ENCODE measurements at regions not wholly inside any gene's neighbourhood (a gene's known extent, or its start where the extent isn't known, plus 50 kb on each side); places are given as distances from the start of the nearest gene placed in this dataset.

- Mint-ChIP-seq H3K27me3 (no peaks in the 10 kb centered on the region), H3K4me1 (no peaks in the 10 kb centered on the region), H3K4me3 (no peak overlapping the region), H3K36me3 (no peaks in the 10 kb centered on the region), H3K27ac (no peak overlapping the region), H3K9me3 (peaks cover 0 to 5% (median 0%) of the 10 kb centered on the region in 7 donors)
- Histone ChIP-seq H3K27me3 (ENCODE audit: control insufficient read depth, insufficient read depth, low read length) (no peaks in the 10 kb centered on the region), H3K9me3 (ENCODE audit: control insufficient read depth in 2 of 2, low read length in 2 of 2) (no peaks in the 10 kb centered on the region), H3K27ac (ENCODE audit: insufficient read depth, low read length, poor library complexity, severe bottlenecking) (no peak overlapping the region), H3K4me3 (ENCODE audit: low read depth, low read length) (no peak overlapping the region), H3K36me3 (ENCODE audit: control insufficient read depth, insufficient read depth, low read length) (no peaks in the 10 kb centered on the region), H3K4me1 (ENCODE audit: control insufficient read depth, insufficient read depth, low read length, poor library complexity, severe bottlenecking) (no peaks in the 10 kb centered on the region)
- ATAC-seq (ENCODE audit: low read depth in 2 of 2), result no peak
- no peak for DNase-seq
Observed at GRCh38 chr6:74100719-74101287, 404.8 kb downstream of the CD109 start.

GRCh38 chr6:74096329-74096728 lies 400.3 kb downstream of the CD109 start:
- Mint-ChIP-seq H3K9me3 (peaks cover 0 to 4% (median 0%) of the 10 kb centered on the region in 7 donors), H3K27me3 (no peaks in the 10 kb centered on the region), H3K27ac (no peak overlapping the region), H3K4me1 (no peaks in the 10 kb centered on the region), H3K4me3 (no peak overlapping the region), H3K36me3 (no peaks in the 10 kb centered on the region)
- H3K27me3 ChIP-seq (ENCODE audit: control insufficient read depth, insufficient read depth, low read length), result no peaks in the 10 kb centered on the region
- no peaks in the 10 kb centered on the region for H3K9me3 ChIP-seq (ENCODE audit: control insufficient read depth in 2 of 2, low read length in 2 of 2)
- H3K36me3 ChIP-seq (ENCODE audit: control insufficient read depth, insufficient read depth, low read length), result no peaks in the 10 kb centered on the region
- no peak overlapping the region for H3K4me3 ChIP-seq (ENCODE audit: low read depth, low read length)
- no peaks in the 10 kb centered on the region for H3K4me1 ChIP-seq (ENCODE audit: control insufficient read depth, insufficient read depth, low read length, poor library complexity, severe bottlenecking)
- ATAC-seq (ENCODE audit: low read depth in 2 of 2), result no peak
- no peak overlapping the region for H3K27ac ChIP-seq (ENCODE audit: insufficient read depth, low read length, poor library complexity, severe bottlenecking)
- DNase-seq, result no peak

GRCh38 chr6:74093361-74093760 lies 397.4 kb downstream of the CD109 start:
- H3K27ac Mint-ChIP-seq, result no peak overlapping the region
- Histone ChIP-seq H3K36me3 (ENCODE audit: control insufficient read depth, insufficient read depth, low read length) (no peaks in the 10 kb centered on the region), H3K4me3 (ENCODE audit: low read depth, low read length) (no peak overlapping the region), H3K27ac (ENCODE audit: insufficient read depth, low read length, poor library complexity, severe bottlenecking) (no peak overlapping the region), H3K9me3 (ENCODE audit: control insufficient read depth in 2 of 2, low read length in 2 of 2) (no peaks in the 10 kb centered on the region), H3K27me3 (ENCODE audit: control insufficient read depth, insufficient read depth, low read length) (no peaks in the 10 kb centered on the region), H3K4me1 (ENCODE audit: control insufficient read depth, insufficient read depth, low read length, poor library complexity, severe bottlenecking) (no peaks in the 10 kb centered on the region)
- no peaks in the 10 kb centered on the region for H3K36me3 Mint-ChIP-seq
- ATAC-seq (ENCODE audit: low read depth in 2 of 2) (no peak), DNase-seq (no peak)
- peaks cover 0 to 4% (median 0%) of the 10 kb centered on the region in 7 donors for H3K9me3 Mint-ChIP-seq
- no peaks in the 10 kb centered on the region for H3K4me1 Mint-ChIP-seq
- peaks cover 8% of the 10 kb centered on the region for H3K27me3 Mint-ChIP-seq
- H3K4me3 Mint-ChIP-seq, result no peak overlapping the region

- Mint-ChIP-seq H3K27ac (no peak overlapping the region), H3K27me3 (peaks cover 8% of the 10 kb centered on the region), H3K9me3 (peaks cover 0 to 4% (median 0%) of the 10 kb centered on the region in 7 donors), H3K4me1 (no peaks in the 10 kb centered on the region), H3K36me3 (no peaks in the 10 kb centered on the region), H3K4me3 (no peak overlapping the region)
- DNase-seq (no peak), ATAC-seq (ENCODE audit: low read depth in 2 of 2) (no peak)
- Histone ChIP-seq H3K36me3 (ENCODE audit: control insufficient read depth, insufficient read depth, low read length) (no peaks in the 10 kb centered on the region), H3K27ac (ENCODE audit: insufficient read depth, low read length, poor library complexity, severe bottlenecking) (no peak overlapping the region), H3K4me3 (ENCODE audit: low read depth, low read length) (no peak overlapping the region), H3K27me3 (ENCODE audit: control insufficient read depth, insufficient read depth, low read length) (no peaks in the 10 kb centered on the region), H3K4me1 (ENCODE audit: control insufficient read depth, insufficient read depth, low read length, poor library complexity, severe bottlenecking) (no peaks in the 10 kb centered on the region), H3K9me3 (ENCODE audit: control insufficient read depth in 2 of 2, low read length in 2 of 2) (no peaks in the 10 kb centered on the region)
Observed at GRCh38 chr6:74091794-74092157, 395.8 kb downstream of the CD109 start.

GRCh38 chr6:74091136-74091793 lies 395.3 kb downstream of the CD109 start:
- Histone ChIP-seq H3K27ac (ENCODE audit: insufficient read depth, low read length, poor library complexity, severe bottlenecking) (no peak overlapping the region), H3K4me1 (ENCODE audit: control insufficient read depth, insufficient read depth, low read length, poor library complexity, severe bottlenecking) (no peaks in the 10 kb centered on the region), H3K27me3 (ENCODE audit: control insufficient read depth, insufficient read depth, low read length) (no peaks in the 10 kb centered on the region), H3K4me3 (ENCODE audit: low read depth, low read length) (no peak overlapping the region), H3K36me3 (ENCODE audit: control insufficient read depth, insufficient read depth, low read length) (no peaks in the 10 kb centered on the region), H3K9me3 (ENCODE audit: control insufficient read depth in 2 of 2, low read length in 2 of 2) (no peaks in the 10 kb centered on the region)
- H3K27me3 Mint-ChIP-seq, result peaks cover 8% of the 10 kb centered on the region
- DNase-seq (peak in 1 of 3 donors; percentile 26), ATAC-seq (ENCODE audit: low read depth in 2 of 2) (no peak)
- no peaks in the 10 kb centered on the region for H3K36me3 Mint-ChIP-seq
- peaks cover 0 to 4% (median 0%) of the 10 kb centered on the region in 7 donors for H3K9me3 Mint-ChIP-seq
- no peak overlapping the region for H3K4me3 Mint-ChIP-seq
- no peaks in the 10 kb centered on the region for H3K4me1 Mint-ChIP-seq
- H3K27ac Mint-ChIP-seq, result no peak overlapping the region

GRCh38 chr6:74087899-74088298 lies 391.9 kb downstream of the CD109 start:
- no peak for DNase-seq
- H3K27me3 ChIP-seq (ENCODE audit: control insufficient read depth, insufficient read depth, low read length), result no peaks in the 10 kb centered on the region

GRCh38 chr6:74075896-74076295 lies 379.9 kb downstream of the CD109 start:
- H3K4me3 ChIP-seq (ENCODE audit: low read depth, low read length), result no peak overlapping the region

More at GRCh38 chr6:74087899-74088298, 391.9 kb downstream of the CD109 start:
- Histone ChIP-seq H3K27ac (ENCODE audit: insufficient read depth, low read length, poor library complexity, severe bottlenecking) (no peak overlapping the region), H3K4me3 (ENCODE audit: low read depth, low read length) (no peak overlapping the region), H3K4me1 (ENCODE audit: control insufficient read depth, insufficient read depth, low read length, poor library complexity, severe bottlenecking) (no peaks in the 10 kb centered on the region), H3K36me3 (ENCODE audit: control insufficient read depth, insufficient read depth, low read length) (no peaks in the 10 kb centered on the region), H3K9me3 (ENCODE audit: control insufficient read depth in 2 of 2, low read length in 2 of 2) (no peaks in the 10 kb centered on the region)
- no peak for ATAC-seq (ENCODE audit: low read depth in 2 of 2)
- Mint-ChIP-seq H3K36me3 (no peaks in the 10 kb centered on the region), H3K4me3 (no peak overlapping the region), H3K9me3 (peaks cover 0 to 4% (median 0%) of the 10 kb centered on the region in 7 donors), H3K27me3 (peaks cover 12% of the 10 kb centered on the region), H3K27ac (no peak overlapping the region), H3K4me1 (no peaks in the 10 kb centered on the region)

GRCh38 chr6:74075323-74075722 lies 379.3 kb downstream of the CD109 start:
- Mint-ChIP-seq H3K4me3 (no peak overlapping the region), H3K4me1 (no peaks in the 10 kb centered on the region), H3K27me3 (no peaks in the 10 kb centered on the region), H3K27ac (no peak overlapping the region), H3K9me3 (peaks cover 0 to 2% (median 0%) of the 10 kb centered on the region in 7 donors), H3K36me3 (no peaks in the 10 kb centered on the region)
- H3K4me3 ChIP-seq (ENCODE audit: low read depth, low read length), result no peak overlapping the region
- H3K9me3 ChIP-seq (ENCODE audit: control insufficient read depth in 2 of 2, low read length in 2 of 2), result no peaks in the 10 kb centered on the region
- H3K36me3 ChIP-seq (ENCODE audit: control insufficient read depth, insufficient read depth, low read length), result no peaks in the 10 kb centered on the region
- H3K4me1 ChIP-seq (ENCODE audit: control insufficient read depth, insufficient read depth, low read length, poor library complexity, severe bottlenecking), result no peaks in the 10 kb centered on the region
- no peak for DNase-seq
- H3K27me3 ChIP-seq (ENCODE audit: control insufficient read depth, insufficient read depth, low read length), result no peaks in the 10 kb centered on the region
- H3K27ac ChIP-seq (ENCODE audit: insufficient read depth, low read length, poor library complexity, severe bottlenecking), result no peak overlapping the region
- no peak for ATAC-seq (ENCODE audit: low read depth in 2 of 2)

More at GRCh38 chr6:74075896-74076295, 379.9 kb downstream of the CD109 start:
- H3K27me3 ChIP-seq (ENCODE audit: control insufficient read depth, insufficient read depth, low read length), result no peaks in the 10 kb centered on the region
- Mint-ChIP-seq H3K36me3 (no peaks in the 10 kb centered on the region), H3K27ac (no peak overlapping the region), H3K4me3 (no peak overlapping the region), H3K27me3 (no peaks in the 10 kb centered on the region), H3K4me1 (no peaks in the 10 kb centered on the region), H3K9me3 (peaks cover 0 to 2% (median 0%) of the 10 kb centered on the region in 7 donors)
- DNase-seq (no peak), ATAC-seq (ENCODE audit: low read depth in 2 of 2) (no peak)
- no peaks in the 10 kb centered on the region for H3K4me1 ChIP-seq (ENCODE audit: control insufficient read depth, insufficient read depth, low read length, poor library complexity, severe bottlenecking)
- H3K27ac ChIP-seq (ENCODE audit: insufficient read depth, low read length, poor library complexity, severe bottlenecking), result no peak overlapping the region
- no peaks in the 10 kb centered on the region for H3K9me3 ChIP-seq (ENCODE audit: control insufficient read depth in 2 of 2, low read length in 2 of 2)
- no peaks in the 10 kb centered on the region for H3K36me3 ChIP-seq (ENCODE audit: control insufficient read depth, insufficient read depth, low read length)

All from CD4-positive, CD25-positive, alpha-beta regulatory T cell (primary cell).